B cell (primary cell): ENCODE measurements at regions not wholly inside any gene's neighbourhood (a gene's known extent, or its start where the extent isn't known, plus 50 kb on each side); places are given as distances from the start of the nearest gene placed in this dataset.

Experiments used
- CTCF ChIP-seq: fragments of 200-600 bp; IDR thresholded peaks from one replicate; pipeline ENCODE4 v1.8.0; 2022; ENCODE audit warnings: antibody characterized with exemption, mild to moderate bottlenecking
- EZH2 ChIP-seq: IDR thresholded peaks from 2 replicates; pipeline ENCODE4 v1.6.1; 2012; ENCODE audit warnings: borderline replicate concordance, low read depth, mild to moderate bottlenecking, moderate library complexity, low read length; ENCODE audit not compliant: insufficient read depth, poor library complexity, severe bottlenecking

GRCh38 chr2:240305369-240305962 lies 130.0 kb upstream of the GPC1 start:
- TF ChIP-seq CTCF (no peak), EZH2 (no peak)
